ENCODE measurements at regions not wholly inside any gene's neighbourhood (a gene's known extent, or its start where the extent isn't known, plus 50 kb on each side); places are given as distances from the start of the nearest gene placed in this dataset.

DNA sequence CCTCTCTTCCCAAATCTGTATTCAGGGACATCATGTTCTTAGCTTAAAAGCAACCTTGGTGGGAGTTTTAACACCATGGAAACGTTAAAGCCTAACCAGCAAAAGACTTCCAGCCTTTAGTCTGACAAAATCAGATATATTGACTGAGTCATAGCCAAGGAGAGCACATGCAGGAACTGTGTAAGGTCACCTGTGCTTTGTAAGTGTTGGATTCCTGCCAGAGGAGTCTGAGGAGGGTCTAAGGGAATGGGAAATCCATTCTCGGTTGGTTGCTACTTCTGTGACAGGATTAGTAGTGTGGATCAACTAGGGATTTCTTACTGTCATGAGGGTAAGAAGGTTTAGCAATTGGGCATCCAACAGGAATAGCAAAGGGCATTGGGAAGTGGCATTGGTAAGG, 142.0 kb upstream of the CHD1 start:
- TF ChIP-seq POLR2AphosphoS5 (IDR thresholded peaks at IDR 0.05; ENCODE audit: low read depth, low read length) (no peak), POLR2A (IDR thresholded peaks at IDR 0.05; ENCODE audit: low read depth, low read length) (no peak)
